GM21367 (cell line): ENCODE measurements at regions not wholly inside any gene's neighbourhood (a gene's known extent, or its start where the extent isn't known, plus 50 kb on each side); places are given as distances from the start of the nearest gene placed in this dataset.

ENCODE experiments used
- ATAC-seq: cut with Tn5 transposase; IDR thresholded peaks from one replicate; pipeline ENCODE4 v1.9.1; 2021; ENCODE audit not compliant: unreplicated experiment

- ATAC-seq, result no peak
Measured at GRCh38 chr5:67390935-67391334, 194.3 kb upstream of the CD180 start.

GRCh38 chr5:67383451-67383850 lies 186.9 kb upstream of the CD180 start:
- ATAC-seq, result no peak

- ATAC-seq, result no peak
Measured at GRCh38 chr5:67381236-67381880, 184.8 kb upstream of the CD180 start.

- ATAC-seq, result no peak
Measured at GRCh38 chr5:67380431-67380830, 183.8 kb upstream of the CD180 start.

- no peak for ATAC-seq
Measured at GRCh38 chr5:67379753-67380152, 183.2 kb upstream of the CD180 start.

- no peak for ATAC-seq
Measured at GRCh38 chr5:67378256-67378655, 181.7 kb upstream of the CD180 start.

- ATAC-seq, result no peak
Measured at GRCh38 chr5:67377631-67378030, 181.0 kb upstream of the CD180 start.

GRCh38 chr5:67375606-67376005 lies 179.0 kb upstream of the CD180 start:
- ATAC-seq, result no peak

- ATAC-seq, result no peak
Measured at GRCh38 chr5:67374378-67374777, 177.8 kb upstream of the CD180 start.

- ATAC-seq, result no peak
Measured at GRCh38 chr5:67373518-67373917, 176.9 kb upstream of the CD180 start.

- ATAC-seq, result no peak
Measured at GRCh38 chr5:67372887-67373286, 176.3 kb upstream of the CD180 start.

GRCh38 chr5:67371924-67372323 lies 175.3 kb upstream of the CD180 start:
- no peak for ATAC-seq

- no peak for ATAC-seq
Measured at GRCh38 chr5:67366691-67367395, 170.2 kb upstream of the CD180 start.

GRCh38 chr5:67366276-67366675 lies 169.7 kb upstream of the CD180 start:
- no peak for ATAC-seq

- no peak for ATAC-seq
Measured at GRCh38 chr5:67364381-67364970, 167.9 kb upstream of the CD180 start.

- ATAC-seq, result no peak
Measured at GRCh38 chr5:67363963-67364362, 167.4 kb upstream of the CD180 start.

GRCh38 chr5:67363180-67363709 lies 166.6 kb upstream of the CD180 start:
- ATAC-seq, result no peak

- ATAC-seq, result no peak
Measured at GRCh38 chr5:67361932-67362729, 165.5 kb upstream of the CD180 start.

GRCh38 chr5:67360047-67360446 lies 163.4 kb upstream of the CD180 start:
- ATAC-seq, result no peak

GRCh38 chr5:67358186-67358585 lies 161.6 kb upstream of the CD180 start:
- ATAC-seq, result no peak

- no peak for ATAC-seq
Measured at GRCh38 chr5:67355120-67355713, 158.6 kb upstream of the CD180 start.
